ENCODE measurements at regions not wholly inside any gene's neighbourhood (a gene's known extent, or its start where the extent isn't known, plus 50 kb on each side); places are given as distances from the start of the nearest gene placed in this dataset.
"Not testable (repeated sequence)": the region's sequence is repeated elsewhere in the genome, so short reads cannot be mapped to it uniquely, and the experiment has no call there.

GRCh38 chr6:48613231-48613949, 502.4 kb upstream of the PTCHD4 start:
- TF ChIP-seq CTCF (IDR thresholded peaks at IDR 0.05; ENCODE audit: low read depth, low read length, missing control alignments): no peak
- no peak for DNase-seq (ENCODE audit: extremely low read depth, low read depth)
- H3K4me3 ChIP-seq (replicated peaks; ENCODE audit: low read depth, low read length): no peak overlapping the region

- TF ChIP-seq CTCF (IDR thresholded peaks at IDR 0.05; ENCODE audit: low read depth, low read length, missing control alignments): no peak
- DNase-seq (ENCODE audit: extremely low read depth, low read depth): no peak
- H3K4me3 ChIP-seq (replicated peaks; ENCODE audit: low read depth, low read length): no peak overlapping the region
Measured at GRCh38 chr6:48611332-48611731, 500.3 kb upstream of the PTCHD4 start.

- TF ChIP-seq CTCF (IDR thresholded peaks at IDR 0.05; ENCODE audit: low read depth, low read length, missing control alignments): no peak
- no peak for DNase-seq (ENCODE audit: extremely low read depth, low read depth)
- H3K4me3 ChIP-seq (replicated peaks; ENCODE audit: low read depth, low read length): no peak overlapping the region
Measured at GRCh38 chr6:48610846-48611245, 499.8 kb upstream of the PTCHD4 start.

- TF ChIP-seq CTCF (IDR thresholded peaks at IDR 0.05; ENCODE audit: low read depth, low read length, missing control alignments): no peak
- no peak overlapping the region for H3K4me3 ChIP-seq (replicated peaks; ENCODE audit: low read depth, low read length)
- no peak for DNase-seq (ENCODE audit: extremely low read depth, low read depth)
Measured at GRCh38 chr6:48606618-48607017, 495.6 kb upstream of the PTCHD4 start.

- no peak for DNase-seq (ENCODE audit: extremely low read depth, low read depth)
Measured at GRCh38 chr6:48597951-48598350, 487.0 kb upstream of the PTCHD4 start.

GRCh38 chr6:48596830-48597229, 485.8 kb upstream of the PTCHD4 start:
- no peak for DNase-seq (ENCODE audit: extremely low read depth, low read depth)
- TF ChIP-seq CTCF (IDR thresholded peaks at IDR 0.05; ENCODE audit: low read depth, low read length, missing control alignments): no peak
- H3K4me3 ChIP-seq (replicated peaks; ENCODE audit: low read depth, low read length): no peak overlapping the region

More at GRCh38 chr6:48597951-48598350, 487.0 kb upstream of the PTCHD4 start:
- no peak overlapping the region for H3K4me3 ChIP-seq (replicated peaks; ENCODE audit: low read depth, low read length)
- TF ChIP-seq CTCF (IDR thresholded peaks at IDR 0.05; ENCODE audit: low read depth, low read length, missing control alignments): no peak

- not testable (repeated sequence) for H3K4me3 ChIP-seq (replicated peaks; ENCODE audit: low read depth, low read length); DNase-seq (ENCODE audit: extremely low read depth, low read depth)
Measured at GRCh38 chr6:48591158-48591557, 480.2 kb upstream of the PTCHD4 start.
